ENCODE measurements at regions not wholly inside any gene's neighbourhood (a gene's known extent, or its start where the extent isn't known, plus 50 kb on each side); places are given as distances from the start of the nearest gene placed in this dataset.

GRCh38 chr13:106243011-106243565, 292.4 kb downstream of the EFNB2 start:
- Histone ChIP-seq H2BK120ac (ENCODE audit: low read depth, low read length) (no peak overlapping the region), H3K27ac (ENCODE audit: insufficient read depth, low read length) (no peak overlapping the region), H3K9ac (ENCODE audit: low read depth, low read length) (no peak overlapping the region), H4K20me1 (ENCODE audit: insufficient read depth, low read length) (no peaks in the 10 kb centered on the region), H4K8ac (ENCODE audit: low read depth in 2 of 2, low read length in 2 of 2) (no peak overlapping the region), H3K4me1 (ENCODE audit: control insufficient read depth, insufficient read depth, low read length) (no peaks in the 10 kb centered on the region), H4K5ac (ENCODE audit: low read depth, low read length) (no peak overlapping the region), H3K23ac (ENCODE audit: low read depth, low read length) (no peak overlapping the region), H3K79me1 (ENCODE audit: low read depth in 1 of 2, low read length in 2 of 2) (no peaks in the 10 kb centered on the region), H2AFZ (replicated peaks; ENCODE audit: low read length, poor library complexity) (no peak overlapping the region), H2AK9ac (replicated peaks; ENCODE audit: low read depth, low read length, poor library complexity) (no peak overlapping the region), H4K91ac (ENCODE audit: insufficient read depth, low read depth, low read length) (no peak overlapping the region), H3K9me1 (ENCODE audit: insufficient read depth, low read length) (no peaks in the 10 kb centered on the region), H3K9me3 (ENCODE audit: control insufficient read depth, insufficient read depth, low read length) (no peaks in the 10 kb centered on the region), H2AK5ac (ENCODE audit: low read depth, low read length) (no peak overlapping the region), H2BK5ac (ENCODE audit: low read depth, low read length, poor library complexity, severe bottlenecking) (no peak overlapping the region), H3K4me3 (ENCODE audit: insufficient read depth, low read depth, low read length) (no peak overlapping the region), H3K14ac (replicated peaks; ENCODE audit: low read depth, low read length) (no peak overlapping the region), H2BK15ac (ENCODE audit: low read depth, low read length) (no peak overlapping the region), H3K36me3 (ENCODE audit: control insufficient read depth, insufficient read depth, low read length) (no peaks in the 10 kb centered on the region), H3K4me2 (ENCODE audit: low read depth, low read length) (no peak overlapping the region), H2BK20ac (ENCODE audit: low read depth, low read length) (no peak overlapping the region), H3K4ac (ENCODE audit: low read depth, low read length) (no peak overlapping the region), H3K56ac (ENCODE audit: extremely low read depth, insufficient read depth, low read length) (no peak overlapping the region), H3K27me3 (ENCODE audit: control insufficient read depth, insufficient read depth, low read length) (no peaks in the 10 kb centered on the region), H3K18ac (ENCODE audit: low read depth, low read length) (no peak overlapping the region)
- no peak for DNase-seq
- POLR2A ChIA-PET (ENCODE audit: unreplicated experiment): no interaction called here
- BruUV-seq (replicated peaks): no TSS peak
- dilution Hi-C loops (cut with HindIII; ENCODE audit: low sequenced_read_pairs, unreplicated experiment): no loop called here
- CTCF ChIA-PET: no interaction called here
- in situ Hi-C loops (cut with MboI; ENCODE audit: low sequenced_read_pairs): no loop called here
- intact Hi-C loops (cut with micrococcal nuclease): no loop called here
- no peak for TF ChIP-seq FOS (IDR thresholded peaks at IDR 0.05; ENCODE audit: low read depth, low read length)
- TF ChIP-seq CEBPB (IDR thresholded peaks at IDR 0.05; ENCODE audit: low read depth, low read length): no peak
- no peak for TF ChIP-seq CHD1 (IDR thresholded peaks at IDR 0.05; ENCODE audit: low read depth, low read length)
- no peak for TF ChIP-seq SMC3 (IDR thresholded peaks at IDR 0.05; ENCODE audit: low read depth, low read length)
- TF ChIP-seq MAZ (IDR thresholded peaks at IDR 0.05; ENCODE audit: borderline replicate concordance, low read depth, low read length): no peak
- TF ChIP-seq POLR2A (IDR thresholded peaks at IDR 0.05; ENCODE audit: low read depth, low read length): no peak
- TF ChIP-seq MAFK (IDR thresholded peaks at IDR 0.05; ENCODE audit: low read depth, low read length): no peak
- TF ChIP-seq USF2 (IDR thresholded peaks at IDR 0.05; ENCODE audit: low read depth, low read length): no peak
- TF ChIP-seq CTCF (conservative IDR thresholded peaks at IDR 0.05; ENCODE audit: low read depth, low read length): no peak
- TF ChIP-seq RCOR1 (IDR thresholded peaks at IDR 0.05; ENCODE audit: insufficient replicate concordance, low read length): no peak
- no peak for TF ChIP-seq RFX5 (IDR thresholded peaks at IDR 0.05; ENCODE audit: low read depth, low read length)
- ATAC-seq (ENCODE audit: low read depth): no peak
- no CpG with 5 or more reads among the region's 6 CpGs for WGBS, 2 experiments (ENCODE audit: extremely low coverage in 2 of 2, insufficient read length in 1 of 2)

Data from IMR-90 (cell line).